Mononuclear cell (primary cell): ENCODE measurements at regions not wholly inside any gene's neighbourhood (a gene's known extent, or its start where the extent isn't known, plus 50 kb on each side); places are given as distances from the start of the nearest gene placed in this dataset.
"Not testable (repeated sequence)": the region's sequence is repeated elsewhere in the genome, so short reads cannot be mapped to it uniquely, and the experiment has no call there.

Source experiments
- H3K27me3 ChIP-seq: 2 replicates; pipeline ENCODE4 v1.6.0; 2011; ENCODE audit warnings: low read length, control low read depth; ENCODE audit not compliant: insufficient read depth
- H3K4me1 ChIP-seq: 2 replicates; pipeline ENCODE4 v1.5.1; 2011; ENCODE audit warnings: mild to moderate bottlenecking, low read length, control low read depth; ENCODE audit not compliant: insufficient read depth
- H3K4me3 ChIP-seq: 2 replicates; pipeline ENCODE4 v1.5.1; 2011; ENCODE audit warnings: mild to moderate bottlenecking, low read length, moderate library complexity
- H3K9me3 ChIP-seq: 2 replicates; pipeline ENCODE4 v1.5.1; 2011; ENCODE audit warnings: low read depth, mild to moderate bottlenecking, control low read depth, low read length

- Histone ChIP-seq H3K9me3 (no peaks in the 10 kb centered on the region), H3K27me3 (no peaks in the 10 kb centered on the region), H3K4me1 (no peaks in the 10 kb centered on the region), H3K4me3 (no peak overlapping the region)
These were observed 95.3 kb upstream of the GNAI1 start for GRCh38 chr7:80039251-80039884.

- no peak overlapping the region for H3K4me3 ChIP-seq
- no peaks in the 10 kb centered on the region for H3K4me1 ChIP-seq
- H3K27me3 ChIP-seq: no peaks in the 10 kb centered on the region
- no peaks in the 10 kb centered on the region for H3K9me3 ChIP-seq
These were observed 96.9 kb upstream of the GNAI1 start for GRCh38 chr7:80037689-80038088.

GRCh38 chr7:80036107-80036506, 98.5 kb upstream of the GNAI1 start:
- Histone ChIP-seq H3K9me3 (no peaks in the 10 kb centered on the region), H3K4me3 (no peak overlapping the region), H3K27me3 (no peaks in the 10 kb centered on the region), H3K4me1 (no peaks in the 10 kb centered on the region)

- H3K9me3 ChIP-seq: no peaks in the 10 kb centered on the region
- no peaks in the 10 kb centered on the region for H3K27me3 ChIP-seq
- H3K4me3 ChIP-seq: no peak overlapping the region
- H3K4me1 ChIP-seq: no peaks in the 10 kb centered on the region
These were observed 105.9 kb upstream of the GNAI1 start for GRCh38 chr7:80028717-80029116.

GRCh38 chr7:80027611-80028173, 106.9 kb upstream of the GNAI1 start:
- H3K4me1 ChIP-seq: no peaks in the 10 kb centered on the region
- H3K9me3 ChIP-seq: no peaks in the 10 kb centered on the region
- H3K4me3 ChIP-seq: no peak overlapping the region
- H3K27me3 ChIP-seq: no peaks in the 10 kb centered on the region

GRCh38 chr7:80026766-80027165, 107.9 kb upstream of the GNAI1 start:
- Histone ChIP-seq H3K27me3 (no peaks in the 10 kb centered on the region), H3K9me3 (no peaks in the 10 kb centered on the region), H3K4me3 (no peak overlapping the region), H3K4me1 (no peaks in the 10 kb centered on the region)

GRCh38 chr7:80020277-80020676, 114.4 kb upstream of the GNAI1 start:
- not testable (repeated sequence) for H3K4me1 ChIP-seq, H3K27me3 ChIP-seq, H3K9me3 ChIP-seq, H3K4me3 ChIP-seq

GRCh38 chr7:80019809-80020207, 114.8 kb upstream of the GNAI1 start:
- H3K9me3 ChIP-seq, H3K4me3 ChIP-seq, H3K4me1 ChIP-seq, H3K27me3 ChIP-seq: not testable (repeated sequence)

GRCh38 chr7:80018941-80019808, 115.5 kb upstream of the GNAI1 start:
- Histone ChIP-seq H3K27me3 (no peaks in the 10 kb centered on the region), H3K4me1 (no peaks in the 10 kb centered on the region), H3K4me3 (no peak overlapping the region), H3K9me3 (no peaks in the 10 kb centered on the region)

- H3K27me3 ChIP-seq: no peaks in the 10 kb centered on the region
- H3K4me3 ChIP-seq: no peak overlapping the region
- H3K9me3 ChIP-seq: no peaks in the 10 kb centered on the region
- no peaks in the 10 kb centered on the region for H3K4me1 ChIP-seq
These were observed 117.4 kb upstream of the GNAI1 start for GRCh38 chr7:80017101-80017698.

GRCh38 chr7:80014511-80014910, 120.1 kb upstream of the GNAI1 start:
- Histone ChIP-seq H3K4me1 (no peaks in the 10 kb centered on the region), H3K9me3 (no peaks in the 10 kb centered on the region), H3K27me3 (no peaks in the 10 kb centered on the region), H3K4me3 (no peak overlapping the region)

- Histone ChIP-seq H3K4me3 (no peak overlapping the region), H3K9me3 (no peaks in the 10 kb centered on the region), H3K4me1 (no peaks in the 10 kb centered on the region), H3K27me3 (no peaks in the 10 kb centered on the region)
These were observed 126.6 kb upstream of the GNAI1 start for GRCh38 chr7:80008039-80008438.

- Histone ChIP-seq H3K9me3 (no peaks in the 10 kb centered on the region), H3K4me1 (no peaks in the 10 kb centered on the region), H3K4me3 (no peak overlapping the region), H3K27me3 (no peaks in the 10 kb centered on the region)
These were observed 131.8 kb upstream of the GNAI1 start for GRCh38 chr7:80002865-80003264.

GRCh38 chr7:79998363-79998762, 136.3 kb upstream of the GNAI1 start:
- Histone ChIP-seq H3K9me3 (no peaks in the 10 kb centered on the region), H3K27me3 (no peaks in the 10 kb centered on the region), H3K4me3 (no peak overlapping the region), H3K4me1 (no peaks in the 10 kb centered on the region)

GRCh38 chr7:79997345-79997744, 137.3 kb upstream of the GNAI1 start:
- H3K4me1 ChIP-seq: no peaks in the 10 kb centered on the region
- H3K27me3 ChIP-seq: no peaks in the 10 kb centered on the region
- no peak overlapping the region for H3K4me3 ChIP-seq
- no peaks in the 10 kb centered on the region for H3K9me3 ChIP-seq
